Liver (tissue), 8 donors: ENCODE measurements at regions not wholly inside any gene's neighbourhood (a gene's known extent, or its start where the extent isn't known, plus 50 kb on each side); places are given as distances from the start of the nearest gene placed in this dataset.

Source experiments
- DNase-seq: peaks from one replicate; pipeline ENCODE4 v3.0.0-alpha.2; 2017; ENCODE audit warnings: low spot score
- H3K27ac ChIP-seq, 2 donors: one replicate each; pipeline ENCODE4 v1.7.0; 2013; ENCODE audit warnings: inconsistent platforms in 2 of 2, low read length in 2 of 2, control low read depth in 1 of 2, low read depth in 1 of 2, mild to moderate bottlenecking in 1 of 2
- H3K27me3 ChIP-seq, 4 donors: one replicate each; pipeline versions ENCODE4 v1.6.1 to v1.7.0; 2013; ENCODE audit warnings: low read length in 3 of 4, inconsistent platforms in 1 of 4, mild to moderate bottlenecking in 1 of 4, moderate library complexity in 1 of 4; ENCODE audit not compliant: control insufficient read depth in 4 of 4, insufficient read depth in 4 of 4
- H3K36me3 ChIP-seq, 4 donors: one replicate each; pipeline versions ENCODE4 v1.6.1 to v1.7.0; 2013; ENCODE audit warnings: low read length in 3 of 4, mild to moderate bottlenecking in 3 of 4, low read depth in 1 of 4, moderate library complexity in 1 of 4; ENCODE audit not compliant: control insufficient read depth in 4 of 4, insufficient read depth in 3 of 4
- H3K4me1 ChIP-seq, 4 donors: one replicate each; pipeline versions ENCODE4 v1.6.1 to v1.7.0; 2013; ENCODE audit warnings: low read length in 3 of 4, mild to moderate bottlenecking in 3 of 4, moderate library complexity in 1 of 4; ENCODE audit not compliant: control insufficient read depth in 4 of 4, insufficient read depth in 4 of 4
- H3K4me3 ChIP-seq, 3 donors: one replicate each; pipeline versions ENCODE4 v1.6.1 to v1.7.0; 2013; ENCODE audit warnings: low read length in 3 of 3, control low read depth in 1 of 3, low read depth in 1 of 3, mild to moderate bottlenecking in 1 of 3
- H3K9ac ChIP-seq, 2 donors: one replicate each; pipeline ENCODE4 v1.7.0; 2013; ENCODE audit warnings: low read length in 2 of 2, mild to moderate bottlenecking in 2 of 2, moderate library complexity in 2 of 2, control low read depth in 1 of 2, low read depth in 1 of 2
- H3K9me3 ChIP-seq, 4 donors: one replicate each; pipeline versions ENCODE4 v1.6.1 to v1.7.0; 2013; ENCODE audit warnings: low read length in 3 of 4; ENCODE audit not compliant: control insufficient read depth in 4 of 4
- ATF3 ChIP-seq: IDR thresholded peaks from 2 replicates; pipeline ENCODE4 v1.6.1; 2016; ENCODE audit warnings: antibody characterized with exemption
- CTCF ChIP-seq: fragments of 150-350 bp; IDR thresholded peaks from 2 replicates; pipeline ENCODE4 v1.5.1; 2017; ENCODE audit warnings: improper control_type of control experiment, low read depth, low read length; ENCODE audit not compliant: missing input control
- EGR1 ChIP-seq, 2 donors: IDR thresholded peaks; 2 replicates each; pipeline ENCODE4 v1.6.1; 2016 to 2018; ENCODE audit warnings: antibody characterized with exemption in 2 of 2, low read depth in 2 of 2
- FOXA1 ChIP-seq: IDR thresholded peaks from 2 replicates; pipeline ENCODE4 v1.6.1; 2016; ENCODE audit warnings: antibody characterized with exemption
- FOXA2 ChIP-seq: IDR thresholded peaks from 2 replicates; pipeline ENCODE4 v1.6.1; 2016; ENCODE audit warnings: antibody characterized with exemption
- HNF4G ChIP-seq: IDR thresholded peaks from 2 replicates; pipeline ENCODE4 v1.6.1; 2016; ENCODE audit warnings: antibody characterized with exemption
- JUND ChIP-seq, 2 donors: IDR thresholded peaks; 2 replicates each; pipeline ENCODE4 v1.6.1; 2016; ENCODE audit warnings: antibody characterized with exemption in 2 of 2
- MAX ChIP-seq: IDR thresholded peaks from 2 replicates; pipeline ENCODE4 v1.6.1; 2016; ENCODE audit warnings: antibody characterized with exemption
- NR2F2 ChIP-seq: IDR thresholded peaks from 2 replicates; pipeline ENCODE4 v1.6.1; 2016; ENCODE audit warnings: antibody characterized with exemption
- RAD21 ChIP-seq, 2 donors: IDR thresholded peaks; 2 replicates each; pipeline ENCODE4 v1.6.1; 2016; ENCODE audit warnings: antibody characterized with exemption in 2 of 2, mild to moderate bottlenecking in 2 of 2
- REST ChIP-seq: IDR thresholded peaks from 2 replicates; pipeline ENCODE4 v1.6.1; 2016; ENCODE audit warnings: antibody characterized with exemption, mild to moderate bottlenecking
- SP1 ChIP-seq: IDR thresholded peaks from 2 replicates; pipeline ENCODE4 v1.6.1; 2018; ENCODE audit warnings: antibody characterized with exemption, mild to moderate bottlenecking
- TAF1 ChIP-seq: conservative IDR thresholded peaks from 2 replicates; pipeline ENCODE4 v1.6.1; 2016; ENCODE audit warnings: antibody characterized with exemption, mild to moderate bottlenecking
- YY1 ChIP-seq: IDR thresholded peaks from 2 replicates; pipeline ENCODE4 v1.6.1; 2016; ENCODE audit warnings: antibody characterized with exemption, mild to moderate bottlenecking
- ZBTB33 ChIP-seq: IDR thresholded peaks from 2 replicates; pipeline ENCODE4 v1.6.1; 2016; ENCODE audit warnings: antibody characterized with exemption
- WGBS: extraction: QIAGEN DNeasy Blood & Tissue Kit; methylation state at CpG from one replicate; pipeline ENCODE4 v1.1.7; 2013; 5-methylcytosine and 5-hydroxymethylcytosine counted together
- donor health status: healthy.
- donor health status: healthy.
- donor health status: healthy.
- donor health status: healthy.
- donor health status: healthy.

- WGBS, result 50% methylated on average over 13 of the region's 13 CpGs
- no peaks in the 10 kb centered on the region for H3K36me3 ChIP-seq
Measured at GRCh38 chr18:45212181-45213039, 402.9 kb upstream of the SLC14A2 start.

More at GRCh38 chr18:45212181-45213039, 402.9 kb upstream of the SLC14A2 start:
- Histone ChIP-seq H3K27me3 (no peaks in the 10 kb centered on the region), H3K9me3 (no peaks in the 10 kb centered on the region), H3K27ac (no peak overlapping the region), H3K4me3 (no peak overlapping the region), H3K4me1 (no peaks in the 10 kb centered on the region), H3K9ac (no peak overlapping the region)
- TF ChIP-seq YY1 (peak; percentile 90), NR2F2 (no peak), ZBTB33 (no peak), TAF1 (no peak), ATF3 (no peak), FOXA1 (no peak), FOXA2 (no peak), SP1 (no peak), JUND (IDR thresholded peaks at IDR 0.05) (no peak), CTCF (peak; percentile 97), REST (no peak), HNF4G (no peak), RAD21 (IDR thresholded peaks at IDR 0.05) (peak; percentile 98 to 99), MAX (no peak), EGR1 (IDR thresholded peaks at IDR 0.05; ENCODE audit: low read depth in 2 of 2) (no peak)
- DNase-seq, result peak; percentile 79
